ENCODE measurements at regions not wholly inside any gene's neighbourhood (a gene's known extent, or its start where the extent isn't known, plus 50 kb on each side); places are given as distances from the start of the nearest gene placed in this dataset.

- DNase-seq, result no peak
Observed at GRCh38 chr18:44090453-44090852, 590.2 kb upstream of the SETBP1 start.

- DNase-seq, result no peak
Observed at GRCh38 chr18:44093253-44093652, 587.4 kb upstream of the SETBP1 start.

GRCh38 chr18:44096016-44096415 is 584.7 kb upstream of the SETBP1 start:
- no peak for DNase-seq

GRCh38 chr18:44098551-44099098 is 582.1 kb upstream of the SETBP1 start:
- DNase-seq, result peak; percentile 69

- DNase-seq, result no peak
Observed at GRCh38 chr18:44107187-44107586, 573.5 kb upstream of the SETBP1 start.

DNA sequence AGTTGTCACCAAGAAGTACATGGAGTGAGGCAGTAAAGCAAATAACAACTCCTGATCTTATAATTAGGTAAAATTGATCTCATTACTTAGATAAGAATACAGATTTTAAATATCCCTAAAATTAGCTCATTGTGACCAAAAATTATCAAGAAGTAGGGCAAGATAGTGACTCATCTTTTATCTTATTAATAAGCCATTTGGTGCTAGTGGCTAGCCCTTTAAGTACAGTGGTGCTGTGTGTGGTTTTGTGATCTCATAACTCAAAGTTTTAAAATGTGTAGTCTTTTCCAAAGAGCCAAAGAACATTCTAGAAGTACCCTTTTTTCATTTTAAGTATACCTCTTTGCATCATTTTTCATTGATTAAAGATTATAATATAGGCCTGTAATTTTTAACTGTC is 569.4 kb upstream of the SETBP1 start:
- no peak for DNase-seq

- DNase-seq, result no peak
Observed at GRCh38 chr18:44117821-44118220, 562.9 kb upstream of the SETBP1 start.

GRCh38 chr18:44119607-44120006 is 561.1 kb upstream of the SETBP1 start:
- DNase-seq, result no peak

- no peak for DNase-seq
Observed at GRCh38 chr18:44123743-44124142, 556.9 kb upstream of the SETBP1 start.

DNA sequence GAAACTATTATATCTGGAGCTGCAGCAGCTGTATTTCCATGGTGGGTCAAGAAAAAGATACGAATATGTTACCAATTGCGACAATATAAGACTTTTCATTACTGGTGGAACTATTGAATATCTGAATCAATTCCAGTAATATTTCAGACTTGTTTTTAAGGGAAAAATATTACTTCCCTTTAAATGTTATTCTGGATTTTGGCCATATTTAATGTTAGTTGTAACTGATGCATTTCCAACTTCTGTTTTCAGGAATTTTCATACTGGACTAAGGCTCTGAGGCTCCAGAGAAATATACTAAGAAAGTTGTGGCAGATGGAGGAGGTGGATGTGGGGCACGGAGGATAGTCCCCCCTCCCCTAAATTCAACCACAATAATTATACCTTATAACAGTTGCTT is 555.2 kb upstream of the SETBP1 start:
- DNase-seq, result no peak

- no peak for DNase-seq
Observed at GRCh38 chr18:44126598-44126997, 554.1 kb upstream of the SETBP1 start.

- DNase-seq, result no peak
Observed at GRCh38 chr18:44128365-44128764, 552.3 kb upstream of the SETBP1 start.

- peak; percentile 57 for DNase-seq
Observed at GRCh38 chr18:44130376-44130942, 550.2 kb upstream of the SETBP1 start.

DNA sequence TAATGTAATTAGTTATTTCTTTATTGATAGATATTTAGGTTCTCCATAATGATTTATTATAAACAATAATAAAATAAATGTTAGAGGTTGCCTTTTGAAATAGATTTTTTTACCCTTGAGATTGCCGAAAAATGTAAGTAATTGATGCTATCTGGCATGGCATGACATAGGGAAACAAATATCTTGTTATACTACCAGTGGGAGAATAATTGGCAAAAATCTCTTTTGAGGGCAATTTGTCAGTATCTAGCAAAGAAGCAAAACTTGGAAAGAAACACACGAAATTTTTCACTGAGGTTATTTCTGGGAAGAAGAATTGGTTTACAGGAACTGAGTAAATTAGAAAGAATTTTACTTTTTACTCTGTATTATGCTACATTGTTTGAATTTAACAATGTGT is 547.2 kb upstream of the SETBP1 start:
- no peak for DNase-seq

DNA sequence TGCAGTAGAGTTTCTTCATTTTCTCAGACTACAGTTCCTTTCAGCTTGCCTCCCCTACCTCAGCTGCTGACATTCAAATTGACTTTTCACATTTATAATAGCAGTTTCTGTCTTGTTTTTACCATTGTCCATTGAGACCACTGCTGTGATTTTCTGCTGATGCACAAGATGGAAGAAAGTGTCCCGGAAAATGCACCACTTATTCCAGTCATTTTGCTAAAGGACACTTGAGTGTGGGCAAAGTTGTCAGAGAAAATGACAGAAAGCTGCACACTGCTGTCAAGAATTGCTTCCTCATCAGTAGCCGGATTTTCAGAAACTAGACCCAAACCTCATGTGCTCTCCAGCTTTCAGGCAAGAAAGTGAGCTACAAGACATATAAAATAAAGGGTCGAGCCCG is 546.2 kb upstream of the SETBP1 start:
- no peak for DNase-seq

DNA sequence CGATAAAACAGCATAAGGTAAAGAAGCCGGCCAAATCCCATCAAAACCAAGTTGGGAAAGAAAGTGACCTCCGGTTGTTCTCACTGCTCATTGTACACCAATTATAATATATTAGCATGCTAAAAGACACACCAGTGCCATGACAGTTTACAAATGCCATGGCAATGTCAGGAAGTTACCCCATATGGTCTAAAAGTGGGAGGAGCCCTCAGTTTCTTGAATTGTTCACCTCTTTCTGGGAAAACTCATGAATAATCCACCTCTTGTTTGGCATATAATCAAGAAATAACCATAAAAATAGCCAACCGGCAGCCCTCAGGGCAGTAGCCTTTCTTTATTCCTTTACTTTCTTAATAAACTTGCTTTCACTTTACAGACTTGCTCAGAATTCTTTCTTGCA is 544.9 kb upstream of the SETBP1 start:
- no peak for DNase-seq

DNA sequence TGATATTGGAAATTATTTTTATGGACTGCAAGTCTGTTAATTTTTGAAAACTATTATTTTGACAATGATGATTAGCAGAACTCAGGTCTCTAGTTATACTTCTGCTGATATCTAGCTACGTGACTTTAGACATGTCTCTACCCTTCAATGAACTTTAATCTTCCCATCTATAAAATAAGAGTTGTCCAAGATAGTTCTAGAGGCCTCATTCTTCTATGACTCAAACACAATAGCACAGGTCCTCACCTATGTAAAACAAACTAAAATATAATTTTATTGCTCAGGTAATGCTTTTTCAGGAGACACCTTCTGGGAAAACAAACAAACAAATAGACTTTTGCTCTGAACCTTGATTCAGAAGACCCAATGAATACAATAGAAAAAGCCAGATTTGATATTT is 544.4 kb upstream of the SETBP1 start:
- no peak for DNase-seq

- DNase-seq, result no peak
Observed at GRCh38 chr18:44143072-44143471, 537.6 kb upstream of the SETBP1 start.

DNA sequence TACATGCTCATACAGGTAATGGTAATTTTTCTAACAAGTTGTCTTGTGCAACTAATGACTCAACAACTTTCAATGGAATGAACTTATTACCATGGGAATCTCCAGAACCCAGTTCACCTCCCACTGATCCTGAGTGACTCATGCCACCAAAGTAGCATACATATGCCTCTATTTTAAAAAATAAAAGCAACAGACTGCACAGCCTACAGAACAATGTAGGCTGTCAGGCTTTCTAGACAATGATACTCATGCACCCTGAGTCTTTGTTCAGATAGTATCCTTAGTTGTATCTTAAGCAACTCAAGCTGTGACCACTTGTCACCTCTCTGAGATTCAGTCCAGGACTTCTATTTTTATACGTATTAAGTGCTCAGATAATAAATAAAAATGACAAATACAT is 531.0 kb upstream of the SETBP1 start:
- DNase-seq, result no peak

GRCh38 chr18:44153981-44154380 is 526.7 kb upstream of the SETBP1 start:
- DNase-seq, result no peak

GRCh38 chr18:44156126-44156525 is 524.6 kb upstream of the SETBP1 start:
- no peak for DNase-seq

GRCh38 chr18:44156776-44157335 is 523.8 kb upstream of the SETBP1 start:
- DNase-seq, result no peak

DNA sequence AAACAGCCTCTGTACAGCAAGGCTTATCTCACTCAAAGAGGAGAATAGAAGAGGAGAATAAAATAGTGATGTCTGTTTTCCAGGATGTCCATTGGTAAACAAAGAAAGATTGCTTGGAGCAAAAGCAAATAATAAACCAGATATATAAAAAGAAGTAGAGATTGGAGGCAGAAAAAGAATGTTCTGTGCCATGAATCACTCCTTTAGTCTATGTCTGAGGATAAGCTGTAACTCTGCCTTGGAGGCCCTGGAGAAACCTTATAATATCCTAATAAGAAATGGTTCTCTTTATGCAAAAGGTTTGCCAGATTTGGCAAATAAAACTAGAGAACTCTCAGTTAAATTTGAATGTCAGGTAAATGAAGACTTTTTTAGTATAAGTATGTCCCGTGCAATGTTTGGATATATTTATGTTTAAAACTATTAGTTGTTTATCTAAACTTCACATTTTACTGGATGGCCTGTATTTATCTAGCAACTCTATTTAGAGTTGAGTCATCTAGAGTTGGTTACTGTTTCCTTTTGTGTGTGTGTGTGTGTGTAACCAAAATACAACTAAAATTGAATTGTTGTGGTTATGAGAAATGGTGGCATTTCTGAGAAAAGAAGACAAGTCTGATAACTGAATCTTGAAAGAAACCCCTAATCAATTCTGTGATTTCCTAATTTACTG is 510.3 kb upstream of the SETBP1 start:
- no peak for DNase-seq

DNA sequence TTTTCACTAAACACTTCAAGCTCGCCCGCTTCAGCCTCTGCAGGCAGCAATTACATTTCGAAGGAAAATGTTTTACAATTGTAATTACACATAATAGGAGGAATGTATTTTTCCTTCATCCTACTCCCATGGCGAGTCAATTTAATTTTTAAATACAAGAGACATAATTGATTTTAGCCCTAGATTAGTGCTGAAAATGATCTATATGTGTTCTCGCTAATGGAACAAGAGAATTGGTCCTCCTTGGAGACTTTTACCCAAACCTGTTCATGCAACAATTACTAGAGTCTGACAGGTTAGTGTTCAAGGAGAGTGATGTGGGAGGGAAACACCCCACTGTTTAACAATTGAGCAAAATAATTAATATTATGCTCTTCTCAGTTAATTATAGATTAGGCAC is 509.4 kb upstream of the SETBP1 start:
- no peak for DNase-seq

- DNase-seq, result no peak
Observed at GRCh38 chr18:44175891-44176290, 504.8 kb upstream of the SETBP1 start.

Data from islet precursor cell (in vitro differentiated cells).